ENCODE measurements at regions not wholly inside any gene's neighbourhood (a gene's known extent, or its start where the extent isn't known, plus 50 kb on each side); places are given as distances from the start of the nearest gene placed in this dataset.

DNA sequence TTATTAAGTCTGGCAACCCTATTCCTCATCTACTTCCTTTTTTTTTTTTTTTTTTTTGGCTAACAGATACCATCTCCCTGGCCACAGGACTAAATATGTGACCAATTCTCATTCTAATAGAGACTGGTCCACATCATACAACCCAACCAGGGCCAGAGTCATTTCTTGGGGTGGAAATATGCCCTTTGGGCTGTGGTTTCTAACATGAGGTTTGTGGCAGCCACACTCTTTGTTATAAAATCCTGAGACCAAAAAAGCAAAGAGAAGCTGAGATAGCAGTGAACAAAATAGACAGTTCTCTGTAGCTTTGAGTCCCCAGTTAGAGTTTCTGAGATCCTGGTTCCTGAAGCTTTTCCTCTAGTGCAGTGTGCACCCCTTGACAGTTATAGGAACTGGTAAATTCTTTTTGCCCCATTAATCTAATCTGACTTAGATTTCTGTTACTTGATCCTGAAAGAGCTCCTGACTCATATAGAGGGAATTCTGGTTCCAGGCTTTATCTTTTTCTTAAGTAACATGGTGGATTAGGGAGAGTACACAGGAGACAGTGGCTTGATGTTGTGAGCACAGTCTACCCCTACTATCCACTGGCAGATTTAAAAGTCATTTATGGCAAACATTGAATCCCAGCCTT, 86.8 kb downstream of the MAIP1 start:
- no peak for TF ChIP-seq CTCF (IDR thresholded peaks at IDR 0.05)
- no peak for TF ChIP-seq POLR2A (IDR thresholded peaks at IDR 0.05)

All from uterus (tissue), 2 donors.